K562 (cell line): ENCODE measurements at regions not wholly inside any gene's neighbourhood (a gene's known extent, or its start where the extent isn't known, plus 50 kb on each side); places are given as distances from the start of the nearest gene placed in this dataset.
A peak's percentile ranks its signal among the peaks of the same experiment; 100 is the strongest.

Experiments used
- CBFA2T3 ChIP-seq: fragments of 450-650 bp; IDR thresholded peaks from 2 replicates; pipeline ENCODE4 v1.6.1; 2017
- CCAR2 ChIP-seq: fragments of 200-400 bp; formaldehyde crosslinking; IDR thresholded peaks from 2 replicates; pipeline ENCODE4 v1.6.1; 2017; ENCODE audit warnings: mild to moderate bottlenecking, low read depth, low read length
- CHCHD3 ChIP-seq: fragments of 250-450 bp; sonication (Bioruptor Pico); IDR thresholded peaks from 2 replicates; pipeline ENCODE4 v2.1.2; 2022; ENCODE audit warnings: mild to moderate bottlenecking
- CHD1 ChIP-seq: fragments of 200-600 bp; sonication (generic); IDR thresholded peaks from one replicate; pipeline ENCODE4 v1.6.1; 2012; ENCODE audit warnings: mild to moderate bottlenecking, moderate library complexity, low read length, inconsistent platforms
- CREB3L1 ChIP-seq: fragments of 450-650 bp; IDR thresholded peaks from 2 replicates; pipeline ENCODE4 v1.6.1; 2014; ENCODE audit warnings: low read depth, mild to moderate bottlenecking, moderate library complexity, borderline replicate concordance
- CXXC5 ChIP-seq: fragments of 250-450 bp; sonication (Bioruptor Pico); IDR thresholded peaks from 2 replicates; pipeline ENCODE4 v1.8.0; 2022; ENCODE audit warnings: inconsistent platforms, mild to moderate bottlenecking, moderate library complexity
- DACH1 ChIP-seq: fragments of 450-650 bp; IDR thresholded peaks from 2 replicates; pipeline ENCODE4 v1.6.1; 2018; ENCODE audit not compliant: partially characterized antibody
- ETV1 ChIP-seq: fragments of 450-650 bp; conservative IDR thresholded peaks from 2 replicates; pipeline ENCODE4 v1.6.1; 2016; ENCODE audit warnings: missing genetic modification characterization, control low read depth, low read depth, missing compliant biosample characterization
- FOSL1 ChIP-seq: fragments of 200-800 bp; sonication (Bioruptor generic); conservative IDR thresholded peaks from 2 replicates; pipeline ENCODE4 v1.6.1; 2016; ENCODE audit warnings: missing genetic modification characterization, missing compliant biosample characterization
- HDAC3 ChIP-seq: fragments of 450-650 bp; IDR thresholded peaks from 2 replicates; pipeline ENCODE4 v1.6.1; 2018; ENCODE audit warnings: borderline replicate concordance, mild to moderate bottlenecking, moderate library complexity; ENCODE audit not compliant: partially characterized antibody
- NFXL1 ChIP-seq: fragments of 450-650 bp; formaldehyde crosslinking; IDR thresholded peaks from 2 replicates; pipeline ENCODE4 v1.4.0; 2021; ENCODE audit warnings: mild to moderate bottlenecking
- NR2F6 ChIP-seq: fragments of 450-650 bp; formaldehyde crosslinking; IDR thresholded peaks from 2 replicates; pipeline ENCODE4 v1.4.0; 2020; ENCODE audit warnings: mild to moderate bottlenecking
- SIN3B ChIP-seq: fragments of 450-650 bp; IDR thresholded peaks from 2 replicates; pipeline ENCODE4 v1.6.1; 2017; ENCODE audit warnings: low read depth, mild to moderate bottlenecking, moderate library complexity
- SRSF9 ChIP-seq: fragments of 200-400 bp; formaldehyde crosslinking; IDR thresholded peaks from 2 replicates; pipeline ENCODE4 v1.6.1; 2017; ENCODE audit warnings: low read depth, low read length, borderline replicate concordance
- TAL1 ChIP-seq: fragments of 450-650 bp; IDR thresholded peaks from 2 replicates; pipeline ENCODE4 v1.6.1; 2016; ENCODE audit warnings: mild to moderate bottlenecking
- ZBTB9 ChIP-seq: fragments of 450-650 bp; formaldehyde crosslinking; IDR thresholded peaks from 2 replicates; pipeline ENCODE4 v1.4.0; 2020; ENCODE audit warnings: mild to moderate bottlenecking, moderate library complexity
- ZNF174 ChIP-seq: fragments of 250-450 bp; sonication (Bioruptor Pico); IDR thresholded peaks from 2 replicates; pipeline ENCODE4 v1.4.0; 2020; ENCODE audit warnings: mild to moderate bottlenecking
- ZNF384 ChIP-seq: IDR thresholded peaks from 2 replicates; pipeline ENCODE4 v1.6.1; 2012; ENCODE audit warnings: low read depth, low read length, improper control_type of control experiment
- TF ChIP-seq, protein P1 (sequence below): fragments of 450-650 bp; conservative IDR thresholded peaks from 2 replicates; pipeline ENCODE4 v1.6.1; 2016; ENCODE audit warnings: missing genetic modification characterization, low read depth, mild to moderate bottlenecking, control low read depth, missing compliant biosample characterization
- TF ChIP-seq, protein P2 (sequence below): fragments of 250-450 bp; sonication (Bioruptor Pico); IDR thresholded peaks from 2 replicates; pipeline ENCODE4 v1.4.0; 2020; ENCODE audit warnings: mild to moderate bottlenecking
- TF ChIP-seq, protein P3 (sequence below): sonication (generic); formaldehyde crosslinking; IDR thresholded peaks from 2 replicates; pipeline ENCODE4 v1.8.0; 2022; ENCODE audit warnings: missing genetic modification reagents, mild to moderate bottlenecking, moderate library complexity, borderline replicate concordance
- TF ChIP-seq, protein P4 (sequence below): fragments of 250-450 bp; sonication (Bioruptor Pico); IDR thresholded peaks from 2 replicates; pipeline ENCODE4 v1.5.0; 2021

DNA sequence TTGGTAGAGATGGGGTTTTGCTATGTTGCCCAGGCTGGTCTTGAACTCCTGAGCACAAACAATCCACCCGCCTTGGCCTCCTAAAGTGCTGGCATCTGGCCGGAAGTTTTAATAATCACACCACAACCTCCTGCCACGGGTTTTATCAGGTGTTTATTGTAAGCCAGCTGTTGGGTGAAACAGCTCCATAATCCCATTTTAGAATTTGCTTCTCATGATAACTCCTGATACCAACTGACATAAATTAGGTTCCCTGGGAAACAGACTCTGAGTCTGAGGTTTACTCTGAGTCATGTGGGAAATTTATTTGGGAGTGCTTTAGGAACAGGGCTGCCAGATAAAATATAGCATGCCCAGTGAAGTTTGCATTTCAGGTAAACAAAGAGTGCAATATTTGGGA lies 122.6 kb upstream of the MED13 start (continued):
- TF ChIP-seq CREB3L1 (no peak), CHD1 (no peak), FOSL1 (tag) (peak; percentile 77), HDAC3 (no peak), ZNF174 (CRISPR knock-in tag) (no peak), ZNF384 (no peak), CHCHD3 (CRISPR knock-in tag) (no peak), ZBTB9 (CRISPR knock-in tag) (no peak), ETV1 (tag) (peak; percentile 31; the same call in 1 of the 2 replicates), CCAR2 (no peak), SRSF9 (no peak), TAL1 (peak; percentile 80), NFXL1 (no peak), DACH1 (peak; percentile 47), CXXC5 (CRISPR knock-in tag) (no peak), NR2F6 (CRISPR knock-in tag) (no peak), SIN3B (no peak), CBFA2T3 (peak; percentile 91)
- TF ChIP-seq, protein P1, sequence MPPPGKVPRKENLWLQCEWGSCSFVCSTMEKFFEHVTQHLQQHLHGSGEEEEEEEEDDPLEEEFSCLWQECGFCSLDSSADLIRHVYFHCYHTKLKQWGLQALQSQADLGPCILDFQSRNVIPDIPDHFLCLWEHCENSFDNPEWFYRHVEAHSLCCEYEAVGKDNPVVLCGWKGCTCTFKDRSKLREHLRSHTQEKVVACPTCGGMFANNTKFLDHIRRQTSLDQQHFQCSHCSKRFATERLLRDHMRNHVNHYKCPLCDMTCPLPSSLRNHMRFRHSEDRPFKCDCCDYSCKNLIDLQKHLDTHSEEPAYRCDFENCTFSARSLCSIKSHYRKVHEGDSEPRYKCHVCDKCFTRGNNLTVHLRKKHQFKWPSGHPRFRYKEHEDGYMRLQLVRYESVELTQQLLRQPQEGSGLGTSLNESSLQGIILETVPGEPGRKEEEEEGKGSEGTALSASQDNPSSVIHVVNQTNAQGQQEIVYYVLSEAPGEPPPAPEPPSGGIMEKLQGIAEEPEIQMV (tag), result no peak
- TF ChIP-seq, protein P2, sequence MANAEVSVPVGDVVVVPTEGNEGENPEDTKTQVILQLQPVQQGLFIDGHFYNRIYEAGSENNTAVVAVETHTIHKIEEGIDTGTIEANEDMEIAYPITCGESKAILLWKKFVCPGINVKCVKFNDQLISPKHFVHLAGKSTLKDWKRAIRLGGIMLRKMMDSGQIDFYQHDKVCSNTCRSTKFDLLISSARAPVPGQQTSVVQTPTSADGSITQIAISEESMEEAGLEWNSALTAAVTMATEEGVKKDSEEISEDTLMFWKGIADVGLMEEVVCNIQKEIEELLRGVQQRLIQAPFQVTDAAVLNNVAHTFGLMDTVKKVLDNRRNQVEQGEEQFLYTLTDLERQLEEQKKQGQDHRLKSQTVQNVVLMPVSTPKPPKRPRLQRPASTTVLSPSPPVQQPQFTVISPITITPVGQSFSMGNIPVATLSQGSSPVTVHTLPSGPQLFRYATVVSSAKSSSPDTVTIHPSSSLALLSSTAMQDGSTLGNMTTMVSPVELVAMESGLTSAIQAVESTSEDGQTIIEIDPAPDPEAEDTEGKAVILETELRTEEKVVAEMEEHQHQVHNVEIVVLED (CRISPR knock-in tag), result no peak
- TF ChIP-seq, protein P3, sequence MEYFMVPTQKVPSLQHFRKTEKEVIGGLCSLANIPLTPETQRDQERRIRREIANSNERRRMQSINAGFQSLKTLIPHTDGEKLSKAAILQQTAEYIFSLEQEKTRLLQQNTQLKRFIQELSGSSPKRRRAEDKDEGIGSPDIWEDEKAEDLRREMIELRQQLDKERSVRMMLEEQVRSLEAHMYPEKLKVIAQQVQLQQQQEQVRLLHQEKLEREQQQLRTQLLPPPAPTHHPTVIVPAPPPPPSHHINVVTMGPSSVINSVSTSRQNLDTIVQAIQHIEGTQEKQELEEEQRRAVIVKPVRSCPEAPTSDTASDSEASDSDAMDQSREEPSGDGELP (CRISPR knock-in tag), result peak; percentile 39; the same call in 1 of the 2 replicates
- TF ChIP-seq, protein P4, sequence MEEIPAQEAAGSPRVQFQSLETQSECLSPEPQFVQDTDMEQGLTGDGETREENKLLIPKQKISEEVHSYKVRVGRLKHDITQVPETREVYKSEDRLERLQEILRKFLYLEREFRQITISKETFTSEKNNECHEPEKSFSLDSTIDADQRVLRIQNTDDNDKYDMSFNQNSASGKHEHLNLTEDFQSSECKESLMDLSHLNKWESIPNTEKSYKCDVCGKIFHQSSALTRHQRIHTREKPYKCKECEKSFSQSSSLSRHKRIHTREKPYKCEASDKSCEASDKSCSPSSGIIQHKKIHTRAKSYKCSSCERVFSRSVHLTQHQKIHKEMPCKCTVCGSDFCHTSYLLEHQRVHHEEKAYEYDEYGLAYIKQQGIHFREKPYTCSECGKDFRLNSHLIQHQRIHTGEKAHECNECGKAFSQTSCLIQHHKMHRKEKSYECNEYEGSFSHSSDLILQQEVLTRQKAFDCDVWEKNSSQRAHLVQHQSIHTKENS (CRISPR knock-in tag), result no peak
